ENCODE measurements at regions not wholly inside any gene's neighbourhood (a gene's known extent, or its start where the extent isn't known, plus 50 kb on each side); places are given as distances from the start of the nearest gene placed in this dataset.

DNA sequence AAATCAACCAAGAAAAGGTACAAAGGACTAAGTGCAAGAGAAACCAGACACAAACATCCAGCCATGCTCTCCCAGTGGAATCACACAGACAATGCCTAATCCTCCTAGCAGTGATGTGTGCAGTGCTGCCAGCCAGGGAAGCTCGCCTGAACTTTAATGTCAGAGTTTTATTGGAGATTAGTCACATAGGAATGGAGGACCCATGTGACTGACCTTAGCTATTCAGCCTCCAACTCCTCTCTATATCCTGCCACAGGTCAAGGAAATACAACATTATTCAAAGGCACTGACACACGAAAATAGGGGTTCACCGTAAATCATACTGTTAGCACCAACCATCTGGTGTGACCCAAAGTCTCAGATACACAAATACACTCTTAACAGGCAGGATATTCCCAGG lies 684.6 kb downstream of the DOK5 start:
- TF ChIP-seq CTCF (conservative IDR thresholded peaks at IDR 0.05), result no peak
- no peak overlapping the region for H3K27ac ChIP-seq

DNA sequence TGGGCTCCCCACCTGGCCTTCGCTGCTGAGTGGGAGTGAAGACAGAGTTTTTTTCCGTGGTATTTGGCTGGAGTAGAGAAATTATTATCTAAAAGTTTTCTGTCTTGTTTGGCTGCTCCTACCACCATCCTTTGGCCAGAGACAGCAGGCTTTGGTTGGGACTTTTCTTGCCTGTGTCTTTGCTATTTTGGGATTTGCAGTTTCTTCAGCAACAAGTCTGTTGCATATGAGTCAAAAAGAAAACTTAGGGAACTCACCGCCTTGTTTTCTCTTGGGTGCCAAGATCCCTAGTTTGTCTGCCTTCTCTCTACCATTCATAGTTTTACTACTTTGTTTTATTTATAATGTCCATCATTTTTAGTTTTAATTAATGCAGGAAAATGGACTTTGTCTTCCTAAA lies 683.8 kb downstream of the DOK5 start:
- no peak for TF ChIP-seq CTCF (conservative IDR thresholded peaks at IDR 0.05)
- H3K27ac ChIP-seq, result no peak overlapping the region

- no peak overlapping the region for H3K27ac ChIP-seq
- TF ChIP-seq CTCF (conservative IDR thresholded peaks at IDR 0.05), result no peak
These were observed 683.1 kb downstream of the DOK5 start for GRCh38 chr20:55158446-55158845.

DNA sequence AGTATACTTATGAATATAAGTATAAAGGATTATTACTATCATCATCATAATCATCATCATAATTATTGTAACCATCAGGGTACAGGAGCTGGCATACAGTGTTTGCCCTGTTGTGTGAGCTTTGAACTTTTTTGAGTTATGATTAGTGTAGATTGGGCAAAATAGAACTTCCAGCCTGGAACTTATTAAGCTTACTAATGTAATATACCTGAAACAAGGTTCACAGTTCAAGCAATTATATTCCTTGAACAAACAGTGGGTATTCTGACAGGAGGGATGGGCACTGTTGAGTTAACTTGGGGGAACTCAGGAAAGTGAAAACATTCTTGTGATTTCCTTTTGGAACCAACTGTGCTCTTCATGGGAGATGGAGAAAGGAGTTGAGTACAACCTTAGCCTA lies 680.0 kb downstream of the DOK5 start:
- H3K27ac ChIP-seq, result no peak overlapping the region

GRCh38 chr20:55153001-55153645 lies 677.7 kb downstream of the DOK5 start:
- TF ChIP-seq CTCF (conservative IDR thresholded peaks at IDR 0.05), result no peak
- H3K27ac ChIP-seq, result no peak overlapping the region

More for the DNA sequence above, 680.0 kb downstream of the DOK5 start:
- TF ChIP-seq CTCF (conservative IDR thresholded peaks at IDR 0.05), result no peak

DNA sequence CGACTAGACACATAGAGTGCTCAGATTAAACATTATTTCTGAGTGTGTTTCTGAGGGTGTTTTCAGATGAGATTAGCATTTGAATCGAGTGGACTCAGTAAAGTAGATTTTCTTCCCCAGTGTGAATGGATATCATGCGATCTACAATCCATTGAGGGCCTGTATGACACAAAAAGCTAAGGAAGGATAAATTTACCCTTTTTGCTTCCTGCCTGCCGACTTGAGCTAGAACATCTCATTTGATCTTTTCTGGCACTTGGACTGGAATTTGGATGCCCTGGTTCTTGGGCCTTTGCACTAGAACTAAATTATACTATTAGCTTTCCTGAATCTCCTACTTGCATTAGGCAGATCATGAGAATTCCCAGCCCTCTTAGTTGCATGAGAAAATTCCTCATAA lies 675.8 kb downstream of the DOK5 start:
- no peak for TF ChIP-seq CTCF (conservative IDR thresholded peaks at IDR 0.05)
- H3K27ac ChIP-seq, result no peak overlapping the region

- TF ChIP-seq CTCF (conservative IDR thresholded peaks at IDR 0.05), result no peak
- H3K27ac ChIP-seq, result no peak overlapping the region
These were observed 668.2 kb downstream of the DOK5 start for GRCh38 chr20:55143601-55144000.
